HG02943 (cell line): ENCODE measurements at regions not wholly inside any gene's neighbourhood (a gene's known extent, or its start where the extent isn't known, plus 50 kb on each side); places are given as distances from the start of the nearest gene placed in this dataset.
"Not testable (repeated sequence)": the region's sequence is repeated elsewhere in the genome, so short reads cannot be mapped to it uniquely, and the experiment has no call there.

Experiments used
- ATAC-seq: cut with Tn5 transposase; IDR thresholded peaks from one replicate; pipeline ENCODE4 v1.9.1; 2021; ENCODE audit warnings: mild to moderate bottlenecking, low read depth, moderate library complexity; ENCODE audit not compliant: unreplicated experiment

DNA sequence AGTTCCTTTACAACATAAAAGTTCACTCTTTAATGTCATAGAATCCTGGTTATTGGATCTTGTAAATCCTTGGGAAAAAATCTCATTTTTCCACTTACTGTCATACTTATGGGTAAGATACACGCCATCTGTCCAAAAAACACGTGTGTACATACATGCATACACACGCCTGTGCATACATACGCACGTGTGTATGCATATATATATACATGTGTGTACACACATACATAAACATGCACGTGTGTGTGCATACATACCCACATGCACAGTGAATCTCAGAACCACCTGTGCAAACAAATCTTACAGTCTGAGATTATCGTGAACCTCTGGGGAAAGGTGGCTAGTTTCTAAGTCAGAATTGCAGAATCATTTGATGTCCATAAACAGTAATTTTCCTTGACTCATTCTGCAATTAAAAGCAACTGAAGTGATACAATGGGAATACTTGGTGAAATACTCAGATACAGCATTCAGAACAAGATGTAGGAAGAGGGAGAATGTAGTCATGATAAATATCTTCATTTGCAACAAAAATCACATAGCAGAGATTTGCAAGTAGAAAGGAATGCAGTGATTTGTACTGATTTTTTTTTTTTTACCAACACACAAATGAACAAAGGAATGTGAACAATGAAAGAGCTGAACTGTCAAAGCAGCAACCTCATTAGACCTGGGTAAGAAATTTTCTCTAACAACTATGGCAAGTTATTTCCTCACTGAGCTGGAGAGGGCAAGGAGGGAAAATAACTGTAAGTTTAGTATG lies 160.6 kb upstream of the POU1F1 start:
- no peak for ATAC-seq

DNA sequence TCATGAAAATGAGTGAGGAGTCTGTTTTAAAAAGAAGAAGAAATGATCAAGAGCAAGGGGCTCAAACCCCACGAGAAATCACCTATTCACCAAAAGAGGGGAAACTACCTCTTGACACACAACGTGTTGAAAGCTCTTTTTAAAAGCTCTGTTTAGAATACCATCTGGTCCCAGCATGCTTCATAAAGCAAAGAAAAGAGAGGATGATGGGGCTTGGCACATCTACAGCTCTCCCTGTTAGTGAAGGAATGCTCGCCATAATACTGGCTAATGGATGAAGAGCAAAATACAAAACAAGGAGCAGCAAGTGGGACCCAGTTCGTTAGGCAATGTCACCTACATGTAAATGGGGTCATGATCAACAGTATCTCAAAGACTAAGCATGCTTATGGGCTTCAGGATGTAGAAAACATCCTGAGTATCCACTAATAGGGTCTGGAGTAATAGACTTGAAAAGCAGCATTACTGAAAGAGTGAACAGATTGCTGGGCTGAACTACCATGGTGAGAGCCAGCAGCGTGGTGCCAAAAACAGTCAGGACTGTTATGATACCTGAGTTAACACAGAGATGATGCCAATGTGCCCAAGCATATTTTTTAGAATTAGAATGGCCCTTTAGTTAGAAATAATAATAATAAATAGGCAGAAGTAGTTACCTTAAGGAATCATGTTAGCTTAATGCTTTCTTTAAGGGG lies 159.7 kb upstream of the POU1F1 start:
- no peak for ATAC-seq

DNA sequence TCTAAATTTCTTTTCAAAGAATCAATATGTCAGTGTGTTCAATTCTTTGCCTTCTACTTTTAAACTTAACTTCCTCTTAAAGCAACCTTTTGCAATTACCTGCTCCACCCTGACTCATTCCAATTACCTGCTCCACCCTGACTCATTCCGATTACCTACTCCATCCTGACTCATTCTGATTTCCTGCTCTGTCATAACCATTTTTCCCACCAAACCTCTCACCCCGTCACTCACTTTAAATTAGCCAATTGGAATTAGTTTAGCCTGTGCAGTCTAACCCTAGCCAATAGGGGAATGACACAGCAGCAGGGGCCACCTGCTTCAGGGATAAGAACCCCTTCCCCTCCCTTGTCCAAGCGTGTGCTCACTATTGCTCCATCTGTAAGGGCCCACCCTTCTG lies 157.1 kb upstream of the POU1F1 start:
- ATAC-seq, result not testable (repeated sequence)

DNA sequence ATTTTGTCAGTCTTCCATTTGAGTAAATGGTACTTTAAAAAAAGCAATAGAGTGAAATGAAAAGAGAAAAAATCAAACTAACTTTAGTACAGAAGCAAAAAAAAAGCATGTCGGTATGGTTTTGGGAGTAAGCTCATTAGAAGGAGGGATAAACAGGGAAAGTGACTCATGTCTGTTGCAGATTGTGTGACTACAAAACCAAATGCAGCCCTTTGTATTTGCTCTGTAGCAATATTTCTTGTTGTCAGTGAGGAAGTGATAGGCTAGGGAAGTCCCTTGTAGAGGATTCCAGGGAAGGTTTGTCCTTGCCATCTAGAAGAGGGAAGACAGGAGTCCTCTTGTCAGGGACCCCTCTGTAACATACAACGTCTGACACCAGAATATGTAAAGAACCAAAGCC lies 150.5 kb upstream of the POU1F1 start:
- ATAC-seq, result no peak

DNA sequence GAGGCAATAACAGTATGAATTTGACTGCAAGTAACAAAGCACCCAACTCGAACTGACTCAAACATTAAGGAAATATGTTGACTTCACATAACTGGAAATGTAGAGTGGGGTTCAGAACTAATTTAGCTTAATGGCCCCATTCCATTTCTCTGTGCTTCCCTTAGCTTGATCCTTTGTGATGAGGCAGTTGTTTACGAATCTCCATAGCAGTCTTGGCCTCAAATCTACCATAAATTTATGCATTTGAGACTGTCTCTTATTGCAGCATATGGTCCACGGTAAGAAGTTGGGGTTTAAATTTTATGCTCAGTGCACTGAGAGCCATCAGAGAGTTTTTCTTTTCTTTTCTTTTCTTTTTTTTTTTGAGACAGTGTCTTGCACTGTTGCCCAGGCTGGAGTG lies 148.7 kb upstream of the POU1F1 start:
- ATAC-seq, result no peak

DNA sequence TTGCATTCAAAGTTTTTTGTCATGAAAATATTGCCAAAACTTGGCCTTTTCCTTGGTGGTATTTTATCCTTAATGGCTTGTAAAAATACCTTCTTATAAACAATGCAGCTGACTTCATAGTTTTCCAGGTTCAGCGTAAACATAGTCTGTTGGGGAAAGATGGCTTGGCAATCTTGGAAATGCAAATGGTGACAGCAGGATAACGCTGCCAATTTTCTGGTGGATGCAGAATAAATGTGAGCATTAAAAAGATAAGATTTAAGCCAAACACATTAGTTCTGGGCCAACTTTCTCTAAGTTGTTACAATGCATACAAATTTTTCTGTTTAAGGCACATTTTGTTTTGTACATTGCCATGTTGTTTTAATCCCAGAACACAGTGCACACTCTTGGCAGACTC lies 147.0 kb upstream of the POU1F1 start:
- ATAC-seq, result no peak

DNA sequence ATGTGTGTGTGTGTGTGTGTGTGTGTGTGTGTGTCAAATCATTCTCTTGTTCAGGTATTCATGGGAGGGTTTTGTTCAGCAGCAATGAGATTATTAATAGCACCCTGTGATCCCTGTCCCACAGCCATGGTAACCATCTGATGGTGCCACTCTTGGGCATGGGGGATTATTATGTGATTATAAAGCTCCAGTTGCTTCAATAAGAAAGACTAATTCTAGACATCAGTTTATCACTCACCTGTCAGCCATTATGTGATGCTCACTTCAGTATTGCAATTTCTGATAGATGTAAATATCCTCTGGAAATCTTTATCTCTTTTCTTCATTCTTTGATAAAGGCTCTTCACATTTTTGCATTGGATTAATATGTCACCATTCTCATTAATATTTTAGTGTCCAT lies 145.9 kb upstream of the POU1F1 start:
- no peak for ATAC-seq

DNA sequence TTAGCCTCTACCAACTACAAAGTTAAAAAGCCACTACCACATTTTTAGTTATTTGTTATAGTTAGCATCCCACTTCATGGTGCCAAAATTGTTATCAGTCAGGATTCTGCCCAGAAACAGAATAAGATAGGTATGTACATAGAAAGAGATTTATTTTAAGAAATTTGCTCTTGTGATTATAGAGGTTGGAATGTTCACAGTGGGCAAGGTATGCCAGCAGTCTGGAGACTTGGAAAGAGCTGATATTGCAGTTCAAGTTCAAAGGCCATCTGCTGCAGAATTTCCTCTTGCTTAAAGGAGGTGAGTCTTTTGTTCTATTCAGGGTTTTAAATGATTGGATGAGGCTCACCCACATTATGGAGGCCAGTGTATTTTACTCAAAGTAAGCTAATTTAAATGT lies 143.8 kb upstream of the POU1F1 start:
- ATAC-seq, result no peak

DNA sequence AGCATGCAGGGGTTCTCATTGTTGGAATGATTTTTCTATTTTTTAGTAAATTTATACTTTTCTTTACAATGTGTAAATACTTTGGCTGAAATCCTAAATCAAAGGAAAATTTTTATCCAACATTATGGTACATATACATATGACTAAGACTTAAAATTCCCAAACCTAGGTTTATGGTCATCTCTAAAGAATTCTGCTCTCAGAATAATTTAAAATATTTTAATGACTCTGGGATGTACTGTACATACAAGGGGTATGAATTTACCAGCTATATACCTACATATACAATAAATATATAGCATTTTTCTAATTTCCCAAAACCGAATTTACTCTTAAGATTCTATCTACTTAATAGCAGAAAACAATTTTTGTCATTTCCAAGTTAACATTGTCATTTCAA lies 137.9 kb upstream of the POU1F1 start:
- no peak for ATAC-seq

DNA sequence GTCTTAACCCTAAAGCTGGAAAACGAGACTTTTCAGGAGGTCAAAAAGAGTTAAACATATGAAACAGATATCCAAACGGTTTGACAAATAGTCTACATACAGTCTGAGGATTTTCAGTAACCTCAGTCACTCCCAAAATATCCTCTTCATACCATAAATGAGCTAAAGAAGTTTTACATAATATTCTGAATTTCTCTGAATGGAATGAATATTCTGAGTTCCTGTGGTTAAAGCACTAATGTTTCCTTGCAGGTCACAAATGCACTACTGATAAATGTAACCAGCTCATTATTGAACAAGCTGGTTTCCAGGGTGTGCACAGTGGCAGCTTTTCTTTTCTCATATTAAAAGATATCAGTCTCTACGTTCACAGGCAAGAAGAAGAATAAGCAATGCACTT lies 137.4 kb upstream of the POU1F1 start:
- no peak for ATAC-seq

DNA sequence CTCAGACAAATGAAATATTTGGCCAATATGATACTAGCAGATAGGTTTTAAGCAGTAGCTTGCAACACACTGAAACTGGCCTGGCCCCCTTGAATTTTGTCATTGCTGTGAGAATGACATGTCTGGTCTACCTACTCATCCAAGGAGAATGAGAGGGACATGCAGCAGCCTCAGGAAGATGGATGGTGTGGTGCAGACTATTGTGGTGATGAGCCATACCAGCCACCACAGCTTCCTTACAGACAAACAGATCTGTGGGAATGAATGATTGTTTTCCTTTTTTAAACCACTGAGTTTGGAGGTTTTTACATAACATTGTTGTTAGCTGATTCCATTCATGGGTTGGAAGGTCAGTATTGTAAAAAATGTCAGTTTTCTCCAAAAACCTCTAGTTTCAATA lies 133.7 kb upstream of the POU1F1 start:
- ATAC-seq, result no peak

DNA sequence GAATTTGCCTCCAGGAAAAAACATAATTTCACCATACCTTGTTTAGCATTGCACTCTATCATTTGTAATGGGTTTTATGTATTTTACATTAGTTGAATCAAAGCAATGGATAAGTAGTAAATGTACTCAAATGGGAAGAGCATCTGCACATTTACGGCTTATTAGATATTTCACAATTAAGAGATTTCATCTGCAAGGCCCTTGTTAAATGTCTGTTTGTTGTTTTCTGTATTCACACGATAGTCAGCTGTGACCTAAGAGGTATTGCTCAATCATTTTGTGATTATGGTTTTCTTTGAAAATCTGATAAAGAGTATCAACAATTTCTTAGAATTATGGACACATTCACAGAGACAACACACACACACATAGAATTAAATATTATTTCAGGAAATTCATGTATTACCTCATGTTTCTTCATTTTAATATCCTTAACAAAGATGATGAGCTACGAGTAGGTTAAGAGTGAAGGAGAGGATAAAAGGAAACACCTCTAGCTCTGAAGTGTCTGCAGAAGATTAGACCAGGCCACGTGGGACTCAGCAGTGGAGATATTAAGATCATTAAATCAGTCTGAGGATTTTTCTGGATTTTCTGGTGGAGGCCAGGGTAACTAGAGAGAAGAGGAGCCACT lies 121.9 kb upstream of the POU1F1 start:
- ATAC-seq, result no peak

DNA sequence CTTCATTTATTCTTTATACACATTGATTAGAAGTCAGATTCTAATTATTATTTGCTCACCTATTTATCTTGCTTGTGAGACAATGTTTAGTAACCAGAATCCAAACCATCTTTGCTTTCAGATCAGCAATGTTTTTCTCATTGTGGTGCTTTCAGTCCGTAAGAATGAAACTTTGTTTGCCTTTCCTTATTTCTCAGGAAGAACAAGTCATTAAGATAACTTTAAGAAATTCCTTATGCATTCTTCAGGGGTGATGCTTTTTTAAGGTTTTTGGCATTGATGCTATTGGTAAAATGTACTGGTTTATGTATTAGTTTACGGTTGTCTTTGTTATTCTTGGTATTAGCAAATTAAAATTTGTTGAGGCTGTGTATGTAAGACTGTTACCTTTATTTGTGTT lies 120.8 kb upstream of the POU1F1 start:
- no peak for ATAC-seq

DNA sequence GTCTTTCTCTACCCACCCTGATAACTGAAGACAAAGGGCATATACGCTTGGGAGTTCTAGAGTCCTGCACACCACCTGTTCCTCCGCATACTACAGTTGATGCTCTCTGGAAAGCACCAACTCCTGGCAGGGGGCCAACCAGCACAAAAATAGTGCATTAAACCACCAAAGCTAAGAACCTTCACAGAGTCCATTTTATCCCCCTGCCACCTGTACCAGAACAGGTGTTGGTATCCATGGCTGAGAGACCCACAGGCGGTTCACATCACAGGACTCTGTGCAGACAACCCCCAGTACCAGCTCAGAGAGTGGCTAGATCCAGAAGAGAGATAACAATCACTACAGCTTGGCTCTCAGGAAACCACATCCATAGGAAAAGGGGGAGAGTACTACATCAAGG lies 114.4 kb upstream of the POU1F1 start:
- no peak for ATAC-seq

DNA sequence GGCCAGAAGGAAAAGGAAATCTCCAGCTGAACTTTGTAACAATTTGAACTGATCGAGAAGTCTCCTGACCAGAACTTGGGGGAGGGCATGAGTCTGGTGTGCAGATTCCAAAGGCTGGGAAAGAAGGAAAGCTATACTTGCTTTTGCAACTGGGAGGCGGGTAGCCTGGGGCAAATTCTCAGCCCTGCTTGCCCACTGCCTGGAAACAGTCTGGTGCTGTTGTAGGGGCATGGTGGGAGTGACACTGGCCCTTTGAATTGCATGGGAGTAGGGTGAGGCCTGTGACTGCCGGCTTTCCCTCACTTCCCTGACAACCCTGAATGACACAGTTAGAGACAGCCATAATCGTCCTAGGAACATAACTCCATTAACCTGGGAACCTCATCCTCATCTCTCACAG lies 114.0 kb upstream of the POU1F1 start:
- ATAC-seq, result no peak

DNA sequence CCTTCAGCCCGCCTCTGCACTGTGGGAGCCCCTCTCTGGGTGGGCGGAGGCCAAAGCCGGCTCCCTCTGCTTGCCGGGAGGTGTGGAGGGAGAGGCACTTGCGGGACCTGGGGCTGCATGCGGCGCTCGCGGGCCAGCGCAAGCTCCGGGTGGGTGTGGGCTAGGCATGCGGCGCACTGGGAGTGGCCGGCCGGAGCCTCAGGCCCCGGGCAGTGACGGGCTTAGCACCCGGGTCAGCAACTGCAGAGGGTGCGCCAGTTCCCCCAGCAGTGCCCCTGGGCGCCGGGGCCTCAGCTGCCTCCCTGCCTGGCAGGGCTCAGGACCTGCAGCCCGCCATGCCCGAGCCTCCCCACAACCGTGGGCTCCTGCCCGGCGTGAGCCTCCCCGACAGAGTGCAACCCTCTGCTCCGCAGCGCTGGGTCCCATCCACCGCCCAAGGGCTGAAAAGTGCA lies 98.9 kb upstream of the POU1F1 start:
- no peak for ATAC-seq

DNA sequence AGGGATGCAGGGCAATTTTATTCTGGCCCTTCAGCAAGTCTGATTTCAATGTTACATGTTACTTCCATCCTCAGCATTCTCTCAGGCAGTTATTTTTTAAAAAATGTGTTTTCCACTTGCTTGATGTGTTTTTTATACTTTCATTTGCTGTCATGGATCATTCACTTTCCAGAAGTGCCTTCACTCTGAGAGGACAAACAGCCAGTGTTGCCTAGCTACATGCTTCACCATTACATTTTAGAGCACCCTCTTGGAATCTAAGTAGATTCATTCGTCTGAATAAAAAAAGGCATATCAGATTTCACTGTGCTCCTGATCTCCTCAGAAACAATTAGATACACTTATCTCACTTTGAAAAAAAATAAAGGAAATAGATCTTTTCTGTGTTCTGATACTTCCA lies 93.6 kb upstream of the POU1F1 start:
- ATAC-seq, result no peak

DNA sequence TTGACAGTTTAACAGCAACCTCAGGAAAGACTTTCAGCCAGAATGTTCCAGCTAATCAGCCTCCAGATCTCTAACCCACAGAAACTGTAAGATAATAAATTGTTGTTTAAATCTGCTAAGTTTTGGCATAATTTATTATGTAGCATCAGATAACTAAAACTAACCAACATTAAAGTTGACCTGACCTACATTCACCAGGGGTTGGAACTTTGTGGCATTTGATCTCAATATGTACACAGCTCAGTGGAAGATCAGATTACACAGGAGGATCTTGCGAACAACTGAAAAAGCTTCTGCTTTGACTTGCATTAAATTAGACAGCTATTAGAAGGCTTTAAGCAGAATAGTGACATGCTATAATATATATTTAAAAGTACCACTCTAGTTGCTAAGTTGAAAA lies 91.4 kb upstream of the POU1F1 start:
- ATAC-seq, result no peak

DNA sequence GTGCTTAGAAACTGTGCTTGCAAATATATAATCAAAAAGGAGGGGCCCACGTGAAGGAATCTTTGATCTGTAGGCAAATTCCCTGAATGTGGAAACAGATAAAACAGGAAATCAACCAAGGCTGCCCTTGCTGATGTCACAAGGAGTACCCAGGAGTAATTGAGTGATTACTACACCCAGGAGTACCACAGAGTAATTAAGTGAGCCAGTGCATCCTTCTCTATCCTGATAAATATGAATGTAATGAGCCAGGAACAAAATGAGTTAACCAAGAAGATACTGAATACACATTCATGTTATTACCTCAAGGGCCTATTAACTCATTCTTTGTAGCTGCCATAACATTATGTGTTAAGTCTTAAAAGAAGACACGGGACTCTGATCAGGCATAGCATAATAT lies 87.3 kb upstream of the POU1F1 start:
- no peak for ATAC-seq

DNA sequence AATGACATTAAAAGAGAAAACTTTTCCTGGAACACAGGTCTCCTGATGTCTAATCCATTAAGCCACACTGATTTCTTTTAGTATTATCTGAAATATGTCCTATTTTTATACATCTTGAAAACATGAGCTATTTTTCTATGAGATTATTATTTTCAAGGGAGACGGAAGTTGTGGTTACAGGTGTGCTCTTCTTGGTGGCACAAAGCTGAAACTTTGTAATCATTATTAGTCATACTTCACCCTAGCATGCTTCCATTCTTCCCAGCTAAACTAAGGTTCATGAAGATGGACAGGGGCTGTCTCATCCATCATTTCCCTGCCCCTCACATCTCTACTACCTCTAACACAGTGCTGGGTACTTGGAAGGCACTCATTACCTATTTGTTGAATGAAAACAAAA lies 85.6 kb upstream of the POU1F1 start:
- ATAC-seq, result no peak

DNA sequence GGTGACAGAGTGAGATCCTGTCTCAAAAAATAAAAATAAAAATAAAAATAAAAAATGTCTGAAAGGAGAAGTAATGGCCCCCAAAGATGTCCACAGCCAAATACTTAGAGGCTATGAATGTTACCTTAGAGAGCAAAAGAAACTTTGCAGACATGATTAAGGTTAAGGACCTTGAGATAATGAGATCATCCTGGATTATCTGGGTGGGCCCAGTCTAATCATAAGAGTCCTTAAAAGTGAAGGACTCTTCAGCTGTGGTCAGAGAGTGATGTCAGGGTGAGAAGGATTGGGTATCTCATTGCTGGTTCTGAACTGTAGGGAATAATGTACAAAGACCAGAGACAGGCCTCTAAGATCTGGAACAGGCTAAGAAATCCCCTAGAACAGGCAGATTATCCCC lies 84.9 kb upstream of the POU1F1 start:
- no peak for ATAC-seq

DNA sequence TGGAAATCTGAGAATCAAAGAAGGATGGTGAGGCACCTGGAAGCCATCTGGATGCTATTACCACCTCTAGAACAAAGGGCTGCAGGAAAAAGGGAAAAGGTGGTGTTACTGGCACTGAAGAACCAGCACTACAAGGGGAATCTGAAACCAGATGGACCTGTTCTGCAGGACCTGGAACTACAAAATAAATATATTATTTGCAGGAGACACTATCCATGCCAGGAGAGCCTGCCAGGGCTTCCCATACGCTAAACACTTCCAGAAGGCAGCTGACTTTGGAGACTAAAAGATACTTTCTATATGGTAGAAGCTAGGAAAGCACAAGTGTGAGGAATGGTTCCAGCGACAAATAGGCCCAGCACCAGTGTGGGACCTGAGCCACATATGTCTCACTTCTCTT lies 83.4 kb upstream of the POU1F1 start:
- ATAC-seq, result no peak
